GM23248 (cell line): ENCODE measurements at regions not wholly inside any gene's neighbourhood (a gene's known extent, or its start where the extent isn't known, plus 50 kb on each side); places are given as distances from the start of the nearest gene placed in this dataset.

Experiments used
- EZH2 ChIP-seq: fragments of 200-600 bp; sonication (generic); IDR thresholded peaks from 2 replicates; pipeline ENCODE4 v1.6.1; 2018; ENCODE audit warnings: antibody characterized with exemption, mild to moderate bottlenecking; ENCODE audit not compliant: insufficient read depth, poor library complexity, severe bottlenecking
- EZH2phosphoT487 ChIP-seq: fragments of 200-600 bp; sonication (generic); IDR thresholded peaks from 2 replicates; pipeline ENCODE4 v1.6.1; 2018; ENCODE audit warnings: antibody characterized with exemption, moderate library complexity, mild to moderate bottlenecking, low read depth; ENCODE audit not compliant: insufficient read depth

- no peak for TF ChIP-seq EZH2
- no peak for TF ChIP-seq EZH2phosphoT487
These were observed 319.8 kb upstream of the KLHL29 start for GRCh38 chr2:23065210-23065609.
